GM21786 (cell line): ENCODE measurements at regions not wholly inside any gene's neighbourhood (a gene's known extent, or its start where the extent isn't known, plus 50 kb on each side); places are given as distances from the start of the nearest gene placed in this dataset.
A peak's percentile ranks its signal among the peaks of the same experiment; 100 is the strongest.

Source experiments
- ATAC-seq: cut with Tn5 transposase; IDR thresholded peaks from one replicate; pipeline ENCODE4 v1.9.1; 2021; ENCODE audit not compliant: unreplicated experiment

DNA sequence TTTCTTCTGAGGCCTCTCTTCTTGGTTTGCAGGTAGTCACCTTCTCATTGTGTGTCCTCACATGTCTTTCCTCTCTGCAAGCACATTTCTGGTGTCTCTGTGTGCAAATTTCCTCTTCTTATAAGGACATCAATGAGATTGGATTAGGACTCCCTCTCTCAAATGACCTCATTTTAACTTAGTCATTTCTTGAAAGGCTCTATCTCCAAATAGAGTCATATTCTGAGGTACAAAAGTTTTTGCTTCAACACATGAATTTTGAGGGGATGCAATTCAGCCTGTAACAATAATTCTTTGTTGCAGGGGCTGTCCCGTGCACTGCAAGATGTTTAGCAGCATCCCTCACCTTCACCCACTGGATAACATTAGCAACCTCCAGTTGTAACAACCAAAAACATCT lies 115.0 kb upstream of the DCBLD2 start:
- ATAC-seq = no peak

DNA sequence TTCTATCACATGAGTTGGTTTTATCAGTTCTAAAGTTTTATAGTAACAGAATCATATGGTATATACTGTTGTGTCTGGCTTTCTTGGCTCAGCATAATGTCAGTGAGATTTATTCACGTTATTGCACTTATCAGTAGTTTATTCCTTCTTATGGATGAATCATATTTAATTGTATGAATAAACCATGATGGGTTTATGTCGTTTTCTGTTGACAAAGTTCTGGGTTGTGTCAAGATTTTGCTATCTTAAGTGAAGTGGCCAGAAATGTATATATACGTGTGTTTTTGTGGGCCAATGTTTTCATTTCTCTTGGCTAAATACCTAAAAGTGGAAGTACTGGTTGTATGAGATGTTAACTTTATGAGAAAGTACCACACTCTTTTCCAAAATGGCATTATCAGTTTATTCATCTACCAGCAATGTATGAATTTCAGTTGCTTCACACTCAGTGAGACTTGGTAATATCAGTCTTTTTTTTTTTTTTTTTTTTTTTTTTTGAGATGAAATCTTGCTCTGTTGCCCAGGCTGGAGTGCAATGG lies 112.4 kb upstream of the DCBLD2 start:
- ATAC-seq = no peak

DNA sequence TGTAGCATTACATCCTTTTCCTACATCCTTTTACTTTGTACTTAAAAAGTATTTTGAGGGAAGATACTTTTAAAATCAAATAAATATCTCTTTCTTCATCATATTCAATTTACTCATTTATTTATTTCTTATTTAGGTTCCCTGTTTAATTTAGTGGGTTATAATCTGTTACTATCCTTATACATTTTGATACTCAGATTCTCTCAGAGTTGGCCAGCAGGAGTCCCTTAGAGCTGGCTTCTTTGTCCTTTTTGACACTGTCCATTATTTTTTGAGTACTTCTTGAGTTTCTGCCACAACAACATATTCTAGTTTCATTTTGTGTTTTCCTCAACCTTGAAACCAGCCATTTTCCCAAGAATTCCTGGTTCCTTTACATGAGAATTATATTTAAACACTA lies 111.6 kb upstream of the DCBLD2 start:
- ATAC-seq = no peak

DNA sequence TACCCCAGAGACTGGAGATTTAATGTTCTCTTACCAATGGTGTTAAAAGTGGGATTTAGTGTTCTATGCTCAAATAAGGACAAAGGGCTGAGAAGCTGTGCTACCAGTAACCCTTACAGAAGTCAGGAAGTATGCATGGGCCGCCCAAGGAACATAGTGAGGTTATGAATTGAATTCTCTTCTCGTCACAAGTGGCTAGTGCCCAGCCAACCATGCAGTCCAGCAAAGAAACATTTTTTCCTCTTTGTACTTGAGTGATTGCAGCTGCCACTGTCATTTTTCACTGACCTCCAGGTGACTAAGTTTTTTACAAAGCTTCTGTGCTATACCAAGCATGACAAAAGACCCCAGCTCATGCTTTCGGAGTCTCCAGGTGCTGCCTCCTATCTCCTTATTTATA lies 110.6 kb upstream of the DCBLD2 start:
- peak; percentile 92 for ATAC-seq

DNA sequence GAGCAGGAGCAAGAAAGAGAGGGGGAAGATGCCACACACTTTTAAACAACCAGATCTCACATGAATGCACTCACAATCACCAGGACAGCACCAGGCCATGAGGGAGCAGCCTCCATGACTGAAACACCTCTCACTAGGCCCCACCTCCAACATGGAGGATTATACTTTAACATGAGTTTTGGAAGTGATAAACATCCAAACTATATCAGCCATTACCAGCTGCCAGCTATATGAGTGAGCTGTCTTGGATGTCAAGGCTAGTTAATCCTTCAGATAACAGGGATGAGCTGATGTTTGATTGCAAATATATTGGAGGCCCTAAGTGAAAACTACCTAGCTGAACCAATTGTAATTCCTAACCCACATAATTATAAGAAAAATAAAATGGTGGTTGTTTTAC lies 108.4 kb upstream of the DCBLD2 start:
- no peak for ATAC-seq

DNA sequence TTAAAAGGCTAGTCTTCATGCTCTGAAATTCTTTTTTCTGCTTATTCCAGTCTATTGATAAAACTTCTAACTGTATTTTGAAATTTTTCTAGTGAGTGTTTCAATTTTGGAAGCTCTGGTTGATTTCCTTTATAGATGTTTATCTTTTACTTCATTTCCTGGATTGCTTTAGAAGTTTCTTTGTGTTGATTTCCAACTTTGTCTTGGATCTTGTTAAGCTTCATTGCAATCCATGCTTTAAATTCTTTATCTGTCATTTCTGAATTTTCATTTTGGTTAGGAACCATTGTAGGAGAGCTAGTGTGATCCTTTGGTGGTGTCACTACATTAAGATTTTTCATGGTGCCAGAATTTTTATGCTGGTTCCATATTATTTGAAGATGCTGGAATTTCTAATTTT lies 105.2 kb upstream of the DCBLD2 start:
- ATAC-seq = no peak

DNA sequence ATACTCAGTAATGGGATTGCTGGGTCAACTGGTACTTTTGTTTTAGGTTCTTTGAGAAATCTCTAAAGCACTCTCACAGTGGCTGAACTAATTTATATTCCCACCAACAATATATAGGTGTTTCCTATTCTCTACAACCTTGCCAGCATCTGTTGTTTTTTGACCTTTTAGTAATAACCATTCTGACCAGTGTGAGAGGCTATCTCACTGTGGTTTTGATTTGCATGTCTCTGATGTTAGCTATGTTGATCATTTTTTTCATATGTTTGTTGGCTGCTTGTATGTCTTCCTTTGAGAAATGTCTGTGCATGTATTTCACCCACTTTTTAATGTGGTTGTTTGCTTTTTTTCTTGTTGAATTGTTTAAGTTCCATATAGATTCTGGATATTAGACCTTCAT lies 98.2 kb upstream of the DCBLD2 start:
- ATAC-seq = no peak

DNA sequence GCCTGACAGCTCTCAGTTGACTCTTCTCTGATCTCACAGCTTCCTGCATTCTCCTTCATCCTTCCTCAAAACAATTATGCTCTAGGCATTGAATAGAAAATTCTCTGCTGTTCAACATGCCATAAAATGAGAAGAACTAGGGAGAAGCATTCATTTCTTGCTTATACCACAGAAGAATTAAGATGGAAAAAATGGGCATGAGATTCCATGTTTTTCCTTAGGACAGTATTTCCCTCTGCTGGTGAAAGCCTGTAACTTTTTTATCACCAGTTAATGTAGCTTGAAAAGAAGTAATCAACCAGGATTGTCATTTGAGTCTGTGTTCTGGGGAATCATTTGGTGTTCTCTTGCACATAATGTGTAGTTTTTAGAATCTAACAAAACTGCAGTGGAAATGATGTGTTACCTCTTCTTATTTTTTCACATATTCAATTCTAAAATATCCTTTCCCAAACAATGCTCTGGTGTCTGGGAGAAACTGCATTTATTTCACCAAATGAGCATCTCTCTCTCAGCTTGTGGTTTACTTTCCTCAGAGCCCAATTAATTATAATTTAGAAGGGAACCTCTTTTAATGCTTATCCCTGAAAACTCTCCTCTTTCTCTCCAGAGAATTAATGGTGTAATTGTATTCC lies 92.8 kb upstream of the DCBLD2 start:
- ATAC-seq = no peak

DNA sequence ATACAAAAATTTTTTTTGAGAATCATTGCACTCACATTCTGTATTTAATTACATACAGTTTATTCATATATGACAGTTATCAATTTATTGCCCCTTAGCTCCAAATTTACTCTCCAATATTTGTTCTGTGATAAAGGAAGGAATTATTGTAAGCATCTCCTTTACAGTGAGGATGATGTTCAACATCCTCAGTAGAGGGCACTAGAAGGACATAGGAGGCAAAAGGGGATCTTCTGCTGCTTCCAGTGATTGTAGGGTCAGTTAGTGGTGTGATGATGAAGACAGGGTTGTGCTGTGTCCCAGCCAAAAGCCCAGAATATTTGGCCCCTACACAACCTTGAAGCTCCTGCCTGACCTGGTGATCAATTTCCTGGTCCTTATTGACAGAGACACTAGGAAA lies 89.9 kb upstream of the DCBLD2 start:
- no peak for ATAC-seq

DNA sequence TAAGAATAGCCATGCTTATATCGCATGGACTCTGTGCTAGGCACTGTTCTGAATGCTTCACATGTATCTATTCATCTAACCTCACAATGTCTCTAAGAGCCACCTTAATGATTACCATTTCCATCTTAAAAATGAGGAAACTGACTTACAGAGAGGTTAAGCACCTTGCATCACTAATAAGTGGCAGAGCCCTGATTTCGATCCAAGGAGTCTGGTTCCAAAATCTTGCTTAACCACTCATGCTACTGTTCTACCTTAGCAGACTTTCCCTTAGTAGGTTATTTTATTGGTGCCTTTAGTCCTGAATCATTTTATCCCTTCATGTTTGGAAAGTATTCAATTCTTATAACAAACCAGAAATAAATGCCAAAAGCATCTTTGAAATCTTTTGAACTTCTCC lies 89.2 kb upstream of the DCBLD2 start:
- ATAC-seq = no peak

DNA sequence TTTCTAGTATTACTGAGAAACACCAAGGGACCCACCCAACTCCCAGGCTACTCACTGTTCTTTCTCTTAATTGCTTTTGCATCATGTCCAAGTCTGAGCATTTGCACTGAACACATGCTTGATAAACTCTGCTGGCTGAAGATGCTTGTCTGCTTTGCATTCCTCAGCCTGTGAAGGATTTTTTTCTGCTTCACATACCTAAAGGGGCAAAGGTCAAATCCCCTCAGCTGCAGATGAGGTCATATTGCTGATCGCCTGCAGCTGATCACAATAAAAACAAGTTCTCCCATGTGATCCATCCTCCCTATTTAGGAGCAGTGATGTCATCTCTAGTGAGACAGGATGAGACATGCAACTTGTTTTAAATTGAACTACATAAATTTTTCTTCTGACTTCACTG lies 84.6 kb upstream of the DCBLD2 start:
- no peak for ATAC-seq

DNA sequence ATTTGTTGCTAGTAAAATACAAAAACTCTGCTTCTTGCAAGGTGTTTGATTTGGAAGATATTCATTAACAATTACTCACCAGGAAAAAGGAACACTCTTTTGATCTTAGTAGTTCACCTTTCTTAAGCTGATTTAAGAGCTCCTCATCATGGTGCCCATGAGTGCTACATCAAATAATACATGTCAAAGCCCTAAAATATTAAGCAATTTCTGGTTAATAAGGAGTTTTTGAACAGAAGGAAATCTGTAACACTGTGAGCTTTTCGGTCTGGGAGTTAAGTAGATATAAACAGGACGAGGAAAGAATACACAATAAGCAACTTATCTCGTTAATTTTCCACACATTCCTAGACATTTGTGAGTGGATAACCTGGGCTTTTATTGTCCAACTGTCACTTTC lies 83.9 kb upstream of the DCBLD2 start:
- ATAC-seq = no peak

DNA sequence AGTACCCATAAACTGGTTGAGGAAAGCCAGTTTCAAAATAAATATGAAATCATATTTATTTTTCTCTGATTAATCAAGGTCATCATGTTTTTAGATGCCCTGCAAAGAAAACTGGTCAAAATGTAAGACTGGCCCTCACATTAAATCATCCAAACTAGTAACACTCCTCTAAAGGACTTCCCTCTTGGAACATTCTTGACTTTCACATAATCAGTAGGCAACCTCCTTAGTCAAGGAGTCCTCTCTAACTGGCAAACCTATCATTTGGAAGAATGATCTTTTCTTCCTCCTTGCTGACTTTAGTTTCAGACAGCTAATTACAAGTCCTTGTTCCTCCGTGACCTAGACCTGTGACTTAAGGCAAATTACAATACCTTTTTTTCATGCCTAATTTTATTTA lies 82.5 kb upstream of the DCBLD2 start:
- no peak for ATAC-seq

DNA sequence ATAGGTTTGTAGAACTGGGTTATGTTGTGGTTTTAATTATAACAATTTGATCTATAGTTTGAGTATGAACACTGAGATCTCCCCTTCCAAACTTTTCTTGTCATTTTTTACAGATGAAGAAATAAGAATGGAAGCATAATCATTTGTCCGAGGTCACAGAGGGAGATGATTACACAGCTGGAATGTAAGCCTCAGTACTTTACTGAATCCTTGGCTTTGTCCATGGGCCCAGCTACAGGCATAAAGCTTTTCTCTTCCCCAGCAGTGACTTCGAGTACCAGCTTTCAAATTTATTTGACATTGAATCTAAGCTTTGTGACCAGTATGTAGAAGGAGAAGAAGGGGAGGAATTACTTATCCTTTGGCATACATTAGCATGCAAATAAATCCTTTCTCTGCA lies 80.9 kb upstream of the DCBLD2 start:
- no peak for ATAC-seq

DNA sequence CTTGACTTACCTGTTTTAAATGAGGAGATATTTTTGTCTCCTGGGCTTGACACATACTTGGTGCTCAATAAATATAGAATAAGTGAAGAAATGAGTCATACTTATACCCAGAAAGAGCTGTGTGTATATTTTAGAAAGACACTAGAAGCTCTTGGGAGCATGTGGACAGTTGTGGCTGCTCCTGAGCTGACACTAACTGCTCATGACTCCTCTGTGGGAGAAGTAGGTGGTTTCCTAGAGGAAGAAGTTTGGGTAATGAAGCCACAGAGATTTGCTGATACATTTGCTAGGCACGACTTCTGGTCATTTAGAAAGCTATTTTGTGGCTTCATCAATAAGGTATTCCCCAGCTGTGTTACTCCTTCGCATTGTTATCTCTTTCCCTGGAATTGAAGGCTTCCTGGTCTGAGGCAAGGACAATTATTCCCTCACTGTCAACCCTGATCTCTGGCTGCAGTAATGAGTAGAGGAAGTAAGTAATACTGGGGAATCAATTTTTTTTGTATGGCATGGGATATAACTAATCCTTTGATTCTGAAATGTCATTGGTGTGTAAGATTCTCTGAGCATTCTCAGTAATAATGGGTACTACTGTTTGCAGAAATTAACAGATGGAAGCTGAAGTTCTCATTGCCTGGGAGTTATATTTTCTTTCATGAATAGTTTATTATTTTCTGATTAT lies 79.6 kb upstream of the DCBLD2 start:
- peak; percentile 84 for ATAC-seq

DNA sequence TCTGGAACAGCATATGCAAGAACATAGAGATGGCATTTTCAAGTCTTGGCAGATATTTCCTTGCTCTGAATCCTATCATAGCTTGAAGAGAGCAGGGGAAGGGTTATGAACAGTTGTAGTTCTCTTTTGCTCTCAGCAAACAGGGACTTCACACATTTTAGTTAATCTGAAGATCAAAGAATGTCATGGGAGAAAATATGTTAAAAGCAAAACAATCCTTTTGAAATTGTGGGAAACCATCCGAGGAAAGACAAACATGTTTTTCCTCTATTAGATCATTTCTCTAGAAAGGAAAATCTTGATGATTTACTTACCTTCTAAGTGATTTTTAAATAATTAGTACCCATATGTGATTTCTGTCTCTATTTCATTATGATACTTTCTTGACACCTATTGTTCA lies 77.8 kb upstream of the DCBLD2 start:
- ATAC-seq = no peak

DNA sequence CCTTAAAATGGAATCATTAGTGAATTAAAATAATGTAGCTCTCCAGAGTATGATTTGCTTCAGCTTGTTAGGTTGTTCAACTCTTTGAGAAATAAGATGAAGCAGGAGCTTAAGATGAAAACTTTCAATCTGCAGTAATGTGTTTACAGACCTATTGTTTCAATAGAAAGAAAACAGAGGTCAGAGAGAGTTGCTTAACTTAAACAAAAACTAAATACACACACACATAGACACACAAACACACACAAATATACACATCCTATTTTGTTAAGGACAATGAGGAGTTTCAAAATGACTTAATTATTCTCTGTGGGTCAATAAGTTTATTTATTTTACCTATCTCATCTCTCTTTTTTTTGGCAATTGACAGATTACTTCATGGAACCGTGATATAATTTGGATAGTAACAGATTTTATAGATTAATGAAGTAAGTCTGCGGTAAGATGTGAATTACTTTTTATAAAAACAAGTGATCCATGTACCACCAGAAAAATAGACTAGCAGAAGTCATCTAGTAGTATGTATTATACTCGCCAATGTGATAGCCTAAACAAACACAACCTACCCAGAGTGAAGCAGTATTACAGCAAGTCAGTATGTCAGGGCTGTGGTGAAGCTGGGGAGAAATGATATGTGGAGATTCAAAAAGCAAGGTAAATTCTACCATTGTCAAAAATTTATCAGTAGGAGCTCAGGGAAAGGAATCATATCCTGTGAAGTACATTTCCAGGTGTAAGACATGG lies 76.7 kb upstream of the DCBLD2 start:
- ATAC-seq = no peak

DNA sequence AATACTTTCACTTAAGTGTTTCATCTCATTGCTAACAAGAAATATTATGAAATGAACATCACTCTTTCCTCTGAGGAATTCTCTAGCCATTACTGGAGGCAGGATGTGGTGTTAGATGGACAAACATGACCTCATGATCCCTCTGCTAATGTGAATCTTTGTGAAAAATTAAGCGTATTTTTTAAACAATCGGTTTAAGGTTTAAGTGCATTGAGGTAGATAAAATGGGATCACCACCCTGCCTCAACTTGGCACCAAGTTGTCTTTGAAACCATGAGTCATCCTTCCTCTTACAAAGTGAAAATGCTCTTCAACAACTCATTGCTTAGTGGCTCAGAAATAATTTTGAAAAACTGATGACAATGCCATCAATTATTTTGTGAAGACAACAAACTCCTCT lies 76.0 kb upstream of the DCBLD2 start:
- peak; percentile 50 for ATAC-seq

DNA sequence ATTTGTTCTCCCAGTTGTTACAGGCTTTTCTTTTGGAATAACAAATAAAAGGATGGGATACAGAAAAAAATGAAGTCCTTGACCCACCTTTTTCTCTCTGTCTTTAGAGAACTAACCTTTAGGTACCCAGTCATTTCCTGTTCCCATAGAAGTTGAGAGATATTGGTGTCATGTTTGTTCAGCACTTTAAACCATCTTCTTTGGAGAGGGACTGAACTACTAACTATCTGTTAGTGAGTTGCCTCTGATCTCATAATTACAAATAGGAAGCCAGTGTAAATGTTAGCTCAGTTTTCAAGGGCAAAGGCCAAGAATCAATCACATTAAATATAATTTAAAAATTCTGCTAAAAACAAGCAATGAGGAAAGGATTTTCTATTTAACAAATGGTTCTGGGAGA lies 72.9 kb upstream of the DCBLD2 start:
- no peak for ATAC-seq

DNA sequence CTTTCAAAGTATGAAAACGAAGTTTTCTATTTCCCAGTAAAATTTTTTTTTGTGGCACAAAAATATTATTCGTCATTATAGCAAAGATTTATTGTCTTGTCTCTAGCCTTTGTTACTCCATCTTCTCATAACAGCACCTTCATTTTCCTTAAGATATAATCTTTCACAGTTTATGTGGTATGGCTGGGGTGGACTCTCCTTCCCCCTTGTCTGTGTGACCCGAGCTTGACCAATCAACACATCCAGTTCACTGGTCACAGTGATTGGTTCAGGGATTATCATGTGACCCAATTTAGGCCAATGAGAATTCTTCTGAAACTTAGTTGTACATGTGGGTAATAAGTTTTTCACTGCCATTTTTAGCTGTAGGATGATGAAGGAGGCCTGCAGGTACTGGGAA lies 71.2 kb upstream of the DCBLD2 start:
- no peak for ATAC-seq

DNA sequence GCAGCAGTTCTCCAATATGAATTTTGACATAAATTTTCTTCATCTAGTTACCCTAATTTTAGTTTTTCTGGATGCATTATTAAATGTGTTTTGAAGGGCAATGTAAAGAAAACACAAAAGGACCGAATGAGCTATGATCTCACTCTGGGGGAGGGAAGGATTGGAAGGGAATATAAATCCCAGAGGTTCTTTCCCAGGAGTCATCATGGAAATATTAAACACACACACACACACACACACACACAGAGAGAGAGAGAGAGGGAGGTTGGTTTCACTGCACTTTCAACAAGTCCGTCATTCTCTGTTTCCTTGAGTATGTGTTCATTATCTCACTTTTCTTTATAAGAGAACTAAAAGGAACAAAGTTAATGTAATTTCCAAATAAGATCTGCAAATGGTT lies 70.7 kb upstream of the DCBLD2 start:
- no peak for ATAC-seq

DNA sequence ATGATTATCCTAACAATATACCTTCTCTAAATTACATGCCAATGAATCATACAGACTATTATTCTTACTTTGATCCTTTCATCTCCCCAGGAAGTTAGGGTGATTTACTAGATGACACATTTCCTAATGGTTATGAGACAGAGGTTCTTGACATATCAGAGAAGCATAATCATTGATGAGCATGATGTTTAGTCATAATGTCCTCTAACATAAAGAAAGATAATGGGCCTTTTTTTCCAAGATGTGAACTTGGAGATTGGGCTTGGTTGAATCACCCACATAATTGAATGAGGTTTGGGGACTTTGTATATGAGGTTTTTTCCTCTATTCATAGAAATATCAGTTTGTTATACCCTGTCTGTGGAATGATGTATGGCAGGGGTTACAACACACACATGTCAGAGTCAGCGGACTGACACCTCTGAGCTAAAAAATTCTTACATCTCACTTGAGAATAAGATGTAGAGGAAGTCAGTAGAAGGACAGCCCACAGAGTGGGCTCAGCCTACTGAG lies 69.7 kb upstream of the DCBLD2 start:
- ATAC-seq = no peak
